HCT116 (cell line): ENCODE measurements at regions not wholly inside any gene's neighbourhood (a gene's known extent, or its start where the extent isn't known, plus 50 kb on each side); places are given as distances from the start of the nearest gene placed in this dataset.

Experiments
- CTCF ChIP-seq, 3 experiments: fragments of 200-600 bp in 1 of 3; sonication (generic) in 1 of 3; IDR thresholded peaks in 2 of 3; conservative IDR thresholded peaks in 1 of 3; 2 replicates each; pipeline ENCODE4 v1.5.1; 2012 to 2017; ENCODE audit warnings: low read depth in 2 of 3, low read length in 2 of 3, antibody characterized with exemption in 1 of 3, borderline replicate concordance in 1 of 3, control low read depth in 1 of 3, mild to moderate bottlenecking in 1 of 3, mixed read lengths in 1 of 3, mixed run types in 1 of 3, moderate library complexity in 1 of 3; ENCODE audit not compliant: insufficient read depth in 1 of 3
- EGR1 ChIP-seq: IDR thresholded peaks from 2 replicates; pipeline ENCODE4 v1.6.1; 2012; ENCODE audit warnings: low read depth
- EZH2 ChIP-seq: fragments of 200-600 bp; sonication (generic); IDR thresholded peaks from 2 replicates; pipeline ENCODE4 v1.6.1; 2017; ENCODE audit warnings: antibody characterized with exemption, mixed run types
- EZH2phosphoT487 ChIP-seq: fragments of 200-600 bp; IDR thresholded peaks from 2 replicates; pipeline ENCODE4 v1.6.1; 2018; ENCODE audit warnings: antibody characterized with exemption, borderline replicate concordance
- JUND ChIP-seq: IDR thresholded peaks from 2 replicates; pipeline ENCODE4 v1.6.1; 2012
- POLR2A ChIP-seq: IDR thresholded peaks from 2 replicates; pipeline ENCODE4 v1.7.0; 2011; ENCODE audit warnings: borderline replicate concordance; ENCODE audit not compliant: insufficient read depth, insufficient read length; ENCODE audit errors: extremely low read depth

DNA sequence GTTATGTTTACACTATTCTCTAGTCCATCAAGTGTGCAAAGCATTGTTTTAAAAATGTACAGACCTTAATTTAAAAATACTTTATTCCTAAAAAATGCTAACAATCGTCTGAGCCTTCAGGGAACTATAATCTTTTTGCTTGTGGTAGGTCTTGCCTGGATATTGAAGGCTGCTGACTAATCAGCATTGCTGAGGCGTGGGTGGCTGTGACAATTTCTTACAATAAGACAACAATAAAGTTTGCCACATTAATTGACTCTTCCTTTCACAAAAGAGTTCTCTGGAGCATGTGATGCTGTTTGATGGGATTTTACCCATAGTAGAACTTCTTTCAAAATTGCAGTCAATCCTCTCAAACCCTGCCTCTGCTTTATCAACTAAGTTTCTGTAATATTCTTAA is 384.0 kb upstream of the TGFBR2 start:
- TF ChIP-seq EZH2 (no peak), CTCF (IDR thresholded peaks at IDR 0.05 in 2 of 3, conservative IDR thresholded peaks at IDR 0.05 in 1 of 3; ENCODE audit: borderline replicate concordance in 1 of 3, insufficient read depth in 1 of 3, low read depth in 2 of 3, low read length in 2 of 3) (no peak), EGR1 (no peak), POLR2A (no peak), EZH2phosphoT487 (no peak), JUND (no peak)
